HFF-Myc (cell line): ENCODE measurements at regions not wholly inside any gene's neighbourhood (a gene's known extent, or its start where the extent isn't known, plus 50 kb on each side); places are given as distances from the start of the nearest gene placed in this dataset.
"Not testable (repeated sequence)": the region's sequence is repeated elsewhere in the genome, so short reads cannot be mapped to it uniquely, and the experiment has no call there.

Source experiments
- DNase-seq: peaks from one replicate; pipeline ENCODE4 v3.0.0-alpha.2; 2011; ENCODE audit warnings: low read depth; ENCODE audit errors: extremely low read depth
- H3K4me3 ChIP-seq: replicated peaks from 2 replicates; pipeline ENCODE4 v1.5.1; 2011; ENCODE audit warnings: low read depth, mild to moderate bottlenecking, control low read depth, low read length
- TF ChIP-seq, protein P1 (sequence below): IDR thresholded peaks from 2 replicates; pipeline ENCODE4 v1.5.1; 2012; ENCODE audit warnings: mild to moderate bottlenecking, low read depth, low read length, control low read depth; ENCODE audit errors: missing control alignments

DNA sequence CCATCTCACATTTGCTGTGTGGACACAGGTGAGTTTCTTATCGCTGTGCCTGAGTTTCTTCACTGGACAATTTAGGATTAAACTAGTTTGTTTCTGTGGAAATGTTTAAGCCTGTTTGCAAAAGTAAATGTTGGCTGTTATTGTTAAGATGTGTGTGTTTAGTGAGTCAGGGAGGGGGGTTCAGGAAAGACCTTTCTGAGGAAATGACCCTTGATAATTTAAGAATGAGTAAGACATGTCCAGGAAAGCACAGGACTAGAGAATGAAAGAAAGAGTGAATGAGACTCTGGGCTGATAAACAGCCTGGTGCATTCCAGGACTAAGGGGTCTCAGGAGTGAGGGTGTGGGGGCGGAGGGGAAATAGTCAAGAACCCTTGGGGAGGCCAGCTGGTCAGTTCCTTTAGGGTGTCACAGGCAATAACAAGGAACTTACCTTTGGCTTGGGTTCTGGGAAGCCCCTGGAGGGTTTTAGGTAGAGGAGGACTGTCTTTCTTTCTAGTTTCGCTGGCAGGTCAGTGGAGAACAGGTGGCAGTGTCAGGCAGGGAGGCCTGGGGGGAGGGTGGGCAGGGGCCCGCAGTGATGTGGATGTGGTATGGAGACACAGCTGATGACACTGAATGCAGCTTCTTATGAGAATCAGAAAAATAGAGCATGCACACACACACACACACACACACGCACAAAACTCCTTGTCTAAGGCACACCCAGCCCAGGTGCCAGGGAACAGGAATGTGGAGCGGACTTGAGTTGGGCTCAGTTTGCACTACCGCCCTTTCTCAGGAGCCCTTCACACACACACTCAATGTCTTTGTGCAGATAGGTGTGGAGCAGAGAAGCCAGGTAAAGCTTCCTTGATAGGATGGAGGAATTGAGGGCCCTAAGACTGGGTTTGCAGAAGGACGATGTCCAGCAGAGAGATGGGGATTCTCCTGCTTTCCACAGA lies 1005.5 kb downstream of the VRK1 start:
- H3K4me3 ChIP-seq = no peak overlapping the region
- TF ChIP-seq, protein P1, sequence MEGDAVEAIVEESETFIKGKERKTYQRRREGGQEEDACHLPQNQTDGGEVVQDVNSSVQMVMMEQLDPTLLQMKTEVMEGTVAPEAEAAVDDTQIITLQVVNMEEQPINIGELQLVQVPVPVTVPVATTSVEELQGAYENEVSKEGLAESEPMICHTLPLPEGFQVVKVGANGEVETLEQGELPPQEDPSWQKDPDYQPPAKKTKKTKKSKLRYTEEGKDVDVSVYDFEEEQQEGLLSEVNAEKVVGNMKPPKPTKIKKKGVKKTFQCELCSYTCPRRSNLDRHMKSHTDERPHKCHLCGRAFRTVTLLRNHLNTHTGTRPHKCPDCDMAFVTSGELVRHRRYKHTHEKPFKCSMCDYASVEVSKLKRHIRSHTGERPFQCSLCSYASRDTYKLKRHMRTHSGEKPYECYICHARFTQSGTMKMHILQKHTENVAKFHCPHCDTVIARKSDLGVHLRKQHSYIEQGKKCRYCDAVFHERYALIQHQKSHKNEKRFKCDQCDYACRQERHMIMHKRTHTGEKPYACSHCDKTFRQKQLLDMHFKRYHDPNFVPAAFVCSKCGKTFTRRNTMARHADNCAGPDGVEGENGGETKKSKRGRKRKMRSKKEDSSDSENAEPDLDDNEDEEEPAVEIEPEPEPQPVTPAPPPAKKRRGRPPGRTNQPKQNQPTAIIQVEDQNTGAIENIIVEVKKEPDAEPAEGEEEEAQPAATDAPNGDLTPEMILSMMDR = no peak
- DNase-seq = no peak

DNA sequence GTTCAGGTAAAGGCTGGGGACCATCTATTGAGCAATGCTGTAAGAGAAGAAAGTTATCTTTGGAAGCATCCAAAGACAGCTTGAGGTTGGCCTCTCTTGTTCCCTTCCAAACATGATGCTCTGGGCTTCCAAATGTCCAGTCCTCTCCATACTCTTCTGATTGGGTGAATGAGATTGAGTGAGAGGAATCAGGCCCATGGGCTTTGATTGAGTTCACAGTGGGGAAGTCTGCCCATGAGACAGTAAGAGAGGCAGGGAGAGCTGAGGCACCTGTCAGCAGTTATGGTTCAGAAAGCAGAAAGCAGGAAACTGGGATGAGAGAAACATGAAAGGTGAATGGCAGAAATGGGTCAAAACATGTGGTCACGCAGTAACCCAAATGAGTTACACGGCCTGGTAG lies 1006.9 kb downstream of the VRK1 start:
- TF ChIP-seq, protein P1 = no peak
- H3K4me3 ChIP-seq = no peak overlapping the region
- no peak for DNase-seq

DNA sequence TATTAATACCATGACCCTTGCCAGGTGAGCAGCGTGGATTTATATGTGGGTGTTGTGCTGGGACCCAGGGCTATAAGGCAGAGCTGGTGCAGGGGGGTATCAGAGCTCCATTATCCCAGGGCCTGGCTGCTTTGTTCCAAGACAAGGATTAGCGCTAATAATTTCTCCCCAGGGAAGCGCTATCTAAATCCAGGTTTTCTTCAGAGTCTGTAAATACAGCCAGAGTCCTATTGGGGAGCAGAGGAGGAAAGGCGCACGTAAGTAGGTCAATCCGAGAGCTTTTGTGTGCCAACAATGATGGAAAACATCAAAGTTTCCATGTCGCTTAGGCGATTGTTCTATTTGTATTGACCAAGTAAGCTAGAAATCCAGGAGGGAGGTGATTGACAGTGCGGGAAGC lies 1009.7 kb downstream of the VRK1 start:
- TF ChIP-seq, protein P1 = no peak
- DNase-seq = no peak
- H3K4me3 ChIP-seq = no peak overlapping the region

DNA sequence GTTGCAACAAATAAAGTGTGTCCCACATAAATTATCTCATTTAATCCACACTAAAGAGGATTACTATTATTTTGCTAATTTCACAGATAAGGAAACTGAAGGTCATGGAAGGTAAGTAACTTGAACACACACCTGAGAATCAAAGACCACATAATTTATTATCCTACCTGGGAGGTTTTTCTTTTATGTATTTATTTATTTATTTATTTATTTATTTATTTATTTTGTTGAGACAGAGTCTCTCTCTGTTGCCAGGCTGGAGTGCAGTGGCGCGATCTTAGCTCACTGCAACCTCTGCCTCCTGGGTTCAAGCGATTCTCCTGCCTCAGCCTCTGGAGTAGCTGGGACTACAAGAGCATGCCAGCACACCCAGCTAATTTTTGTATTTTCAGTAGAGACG lies 1011.4 kb downstream of the VRK1 start:
- DNase-seq, H3K4me3 ChIP-seq: not testable (repeated sequence)

DNA sequence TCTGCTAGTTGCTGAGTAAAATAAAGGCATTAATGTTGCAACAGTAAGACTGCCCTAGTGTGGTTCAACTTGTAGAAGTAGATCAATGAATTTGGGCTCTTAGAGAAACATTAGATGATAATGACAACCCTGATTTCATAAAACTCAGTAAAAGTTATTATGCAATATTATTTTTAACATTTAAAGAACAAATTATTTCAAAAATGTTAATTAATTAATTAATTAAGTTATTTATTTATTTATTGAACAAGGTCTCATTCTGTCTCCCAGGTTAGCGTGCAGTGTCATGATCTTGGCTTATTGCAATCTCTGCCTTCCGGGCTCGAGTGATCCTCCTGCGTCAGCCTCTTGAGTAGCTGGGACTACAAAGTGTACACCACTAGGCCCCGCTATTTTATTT lies 1016.4 kb downstream of the VRK1 start:
- no peak for DNase-seq
- TF ChIP-seq, protein P1 = no peak
- no peak overlapping the region for H3K4me3 ChIP-seq

DNA sequence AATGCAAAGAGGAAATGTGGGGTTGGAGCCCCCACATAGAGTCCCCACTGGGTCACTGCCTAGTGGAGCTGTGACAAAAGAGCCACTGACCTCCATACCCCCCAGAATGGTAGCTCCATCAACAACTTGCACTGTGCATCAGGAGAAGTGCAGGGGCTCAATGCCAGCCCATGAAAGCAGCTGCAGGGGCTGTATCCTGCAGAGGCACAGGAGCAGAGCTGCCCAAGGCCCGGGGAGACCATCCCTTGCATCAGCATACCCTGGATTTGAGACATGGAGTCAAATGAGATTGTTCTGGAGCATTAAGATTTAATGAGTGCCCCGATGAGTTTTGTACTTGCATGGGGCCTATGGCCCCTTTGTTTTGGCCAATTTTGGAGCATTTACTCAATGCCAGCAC lies 1023.6 kb downstream of the VRK1 start:
- H3K4me3 ChIP-seq = no peak overlapping the region
- TF ChIP-seq, protein P1 = no peak
- no peak for DNase-seq

DNA sequence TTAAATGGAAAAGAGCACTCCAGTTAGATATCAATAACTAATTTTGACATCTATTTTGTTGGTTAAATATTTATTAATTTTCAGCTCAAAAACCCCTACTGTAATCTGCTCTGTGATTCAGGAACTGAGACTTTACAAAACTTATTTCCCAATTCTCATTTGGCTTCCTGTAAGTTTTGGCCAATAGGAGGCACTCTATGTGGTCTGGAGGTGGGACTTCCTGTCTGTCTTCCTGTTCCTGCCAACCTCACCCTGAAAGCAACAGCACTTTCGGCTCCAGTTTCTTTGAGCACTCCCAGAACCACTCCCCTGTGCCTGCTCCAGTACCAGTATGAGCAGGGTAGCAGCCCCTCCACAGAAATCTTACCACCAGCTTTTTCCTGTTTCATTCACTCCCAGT lies 1027.0 kb downstream of the VRK1 start:
- DNase-seq = no peak
- TF ChIP-seq, protein P1 = no peak
- no peak overlapping the region for H3K4me3 ChIP-seq
